HK-2 (cell line): ENCODE measurements at regions not wholly inside any gene's neighbourhood (a gene's known extent, or its start where the extent isn't known, plus 50 kb on each side); places are given as distances from the start of the nearest gene placed in this dataset.
"Not testable (repeated sequence)": the region's sequence is repeated elsewhere in the genome, so short reads cannot be mapped to it uniquely, and the experiment has no call there.

Experiments
- DNase-seq: peaks from one replicate; pipeline ENCODE4 v3.0.0-alpha.2; 2018; ENCODE audit not compliant: unreplicated experiment

DNA sequence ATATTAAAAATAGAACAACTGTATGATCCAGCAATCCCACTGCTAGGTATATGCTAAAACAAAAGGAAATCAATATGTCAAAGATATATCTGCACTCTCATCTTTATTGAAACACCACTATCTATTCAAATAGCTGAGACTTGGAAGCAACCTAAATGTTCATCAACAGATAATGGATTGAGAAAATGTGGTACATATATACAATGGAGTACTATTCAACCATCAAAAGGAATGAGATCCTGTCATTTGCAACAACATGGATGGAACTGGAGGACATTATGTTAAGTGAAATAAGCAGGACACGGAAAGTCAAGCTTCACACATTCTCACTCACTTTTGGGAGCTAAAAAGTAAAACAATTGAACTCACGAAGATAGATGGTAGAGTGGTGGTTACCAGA, 610.1 kb upstream of the SEMA3D start:
- no peak for DNase-seq

DNA sequence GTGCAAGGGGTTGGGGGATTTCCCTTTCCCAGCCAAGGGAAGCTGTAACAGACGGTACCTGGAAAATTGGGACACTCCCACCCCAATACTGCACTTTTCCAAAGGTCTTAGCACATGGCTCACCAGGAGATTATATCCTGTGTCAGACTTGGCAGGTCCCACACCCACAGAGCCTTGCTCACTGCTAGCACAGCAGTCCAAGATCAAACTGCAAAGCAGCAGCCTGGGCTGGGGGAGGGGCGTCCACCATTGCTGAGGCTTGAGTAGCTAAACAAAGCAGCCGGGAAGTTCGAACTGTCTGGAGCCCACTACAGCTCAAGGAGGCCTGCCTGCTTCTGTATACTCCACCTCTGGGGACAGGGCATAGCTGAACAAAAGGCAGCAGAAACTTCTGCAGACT, 604.2 kb upstream of the SEMA3D start:
- DNase-seq = not testable (repeated sequence)

GRCh38 chr7:85781606-85782005, 594.8 kb upstream of the SEMA3D start:
- no peak for DNase-seq

DNA sequence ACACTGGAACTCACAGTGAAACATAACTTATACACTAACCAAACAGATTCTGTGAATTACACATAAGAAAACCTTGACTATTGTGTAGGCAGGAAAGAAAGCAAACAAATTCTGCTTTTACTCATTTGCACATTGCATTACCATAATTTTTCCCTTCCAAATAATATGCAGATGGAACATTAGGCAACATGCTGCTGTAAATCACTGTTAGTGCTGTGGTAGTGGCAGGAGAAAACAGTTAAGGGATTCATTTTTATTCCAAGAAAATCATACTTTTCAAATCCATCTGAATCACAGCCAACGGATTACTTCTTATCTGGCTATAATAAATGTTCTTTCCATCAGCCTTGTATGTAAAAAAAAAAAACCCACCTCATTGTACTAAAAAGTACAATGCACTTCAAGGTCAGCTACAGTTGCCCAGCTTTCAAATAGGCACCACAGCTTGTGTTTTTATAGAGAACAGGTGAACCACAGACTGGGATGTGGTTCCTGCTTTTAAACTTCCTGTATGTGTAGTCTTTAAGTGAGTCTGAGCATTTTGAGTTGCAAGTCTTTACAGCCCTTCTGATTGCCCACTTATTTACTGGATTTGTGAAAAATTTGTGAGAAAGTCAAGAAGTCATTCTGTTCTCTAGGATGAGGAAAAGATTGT, 590.0 kb upstream of the SEMA3D start:
- DNase-seq = no peak

DNA sequence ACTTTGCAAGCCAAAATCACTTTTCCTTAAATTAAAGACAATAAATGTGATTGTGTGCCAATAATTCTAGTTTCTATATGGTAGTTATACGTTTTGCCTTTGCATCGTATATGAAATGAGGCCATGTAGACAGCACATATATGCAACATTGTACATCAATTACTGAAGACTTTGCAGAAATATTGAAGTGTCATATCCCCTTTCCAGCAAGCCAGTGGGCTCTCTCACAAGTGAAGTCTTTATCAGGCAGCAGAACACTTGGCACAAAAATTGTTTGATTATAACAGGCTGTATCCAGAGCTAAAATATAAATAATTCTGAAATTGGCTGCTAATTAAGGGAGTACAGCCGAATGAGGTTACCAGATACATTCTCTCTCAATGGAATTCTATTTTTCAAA, 588.6 kb upstream of the SEMA3D start:
- no peak for DNase-seq

GRCh38 chr7:85774986-85775385, 588.1 kb upstream of the SEMA3D start:
- DNase-seq = no peak

DNA sequence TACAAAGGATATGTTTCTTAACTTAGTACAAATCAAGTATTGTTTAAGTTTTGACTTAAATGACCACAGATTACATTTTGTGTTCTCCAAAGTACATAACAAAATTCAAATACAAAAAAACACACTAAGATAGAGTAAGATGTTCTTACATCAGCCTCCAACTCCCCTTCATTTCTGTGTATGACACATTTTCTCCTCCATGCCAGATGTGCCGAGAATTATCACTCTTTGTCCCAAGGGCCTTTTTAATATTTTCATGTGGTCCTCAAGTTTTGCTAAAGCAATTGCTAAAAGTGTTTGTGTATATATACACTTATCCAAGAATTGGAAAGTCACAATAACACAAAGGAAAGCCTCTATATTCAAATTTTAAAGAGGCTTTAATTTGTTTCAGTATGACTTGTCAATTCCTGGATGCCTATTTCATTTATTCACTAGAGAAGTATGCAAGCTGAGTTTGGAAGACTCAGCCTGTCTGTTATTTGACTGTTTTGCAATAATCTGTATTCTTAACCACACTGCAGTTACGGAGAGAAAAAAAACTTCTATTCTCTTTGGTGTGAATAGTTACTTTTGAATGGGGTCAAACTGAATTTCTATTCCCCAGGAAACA, 586.4 kb upstream of the SEMA3D start:
- no peak for DNase-seq

DNA sequence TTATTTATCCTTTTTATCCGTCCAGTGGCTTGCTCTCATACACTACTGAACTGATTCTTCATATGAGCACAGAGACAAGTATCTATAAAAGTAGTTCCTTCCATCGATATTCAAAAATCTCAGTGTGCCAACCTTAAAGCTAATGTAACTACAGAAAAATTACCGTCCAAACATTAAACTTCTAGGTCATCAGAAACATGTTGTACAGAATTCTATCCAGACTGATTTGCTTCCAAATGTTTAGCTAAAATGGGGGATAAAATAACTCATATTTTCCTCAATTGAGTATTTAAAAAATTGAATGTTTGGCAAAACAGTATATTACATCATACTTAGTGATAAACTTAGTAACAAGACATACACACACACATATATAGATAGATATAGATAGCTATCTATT, 584.7 kb upstream of the SEMA3D start:
- DNase-seq = no peak

DNA sequence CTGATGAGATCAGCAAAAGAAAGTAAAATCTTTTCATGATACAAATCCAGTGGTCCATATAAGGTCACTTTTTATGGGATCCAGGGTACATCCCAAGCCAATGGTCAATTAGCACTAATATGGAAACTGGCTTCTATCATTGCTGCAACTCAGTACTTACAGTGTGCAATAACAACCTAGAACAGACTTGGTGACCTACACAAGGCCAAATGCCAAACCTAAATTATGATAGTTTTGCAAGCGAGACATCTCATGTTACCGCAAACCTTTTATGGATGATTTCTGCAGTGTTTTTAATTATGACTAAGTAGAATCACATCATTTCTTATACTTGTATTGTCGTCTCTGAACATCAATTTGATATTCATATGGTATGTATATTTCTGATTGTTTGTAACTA, 583.5 kb upstream of the SEMA3D start:
- DNase-seq = no peak

GRCh38 chr7:85765698-85766298, 578.9 kb upstream of the SEMA3D start:
- DNase-seq = no peak

GRCh38 chr7:85764034-85764433, 577.2 kb upstream of the SEMA3D start:
- no peak for DNase-seq

DNA sequence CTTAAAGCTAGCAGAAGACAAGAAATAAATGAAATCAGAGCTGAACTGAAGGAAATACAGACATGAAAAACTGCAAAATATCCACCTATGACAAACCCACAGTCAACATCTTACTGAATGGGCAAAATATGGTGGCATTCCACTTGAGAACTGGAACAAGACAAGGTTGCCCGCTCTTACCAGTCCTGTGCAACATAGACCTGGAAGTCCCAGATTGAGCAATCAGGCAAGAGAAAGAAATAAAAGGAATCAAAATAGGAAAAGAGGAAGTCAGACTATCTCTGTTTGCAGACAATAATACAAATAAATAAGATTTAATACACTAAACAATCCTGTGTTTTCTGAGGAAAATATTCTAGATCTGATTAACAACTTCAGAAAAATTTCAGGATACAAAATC, 570.5 kb upstream of the SEMA3D start:
- no peak for DNase-seq

- DNase-seq = peak; percentile 21
Observed at GRCh38 chr7:85750454-85750949, 563.6 kb upstream of the SEMA3D start.

- no peak for DNase-seq
Observed at GRCh38 chr7:85749696-85750453, 563.0 kb upstream of the SEMA3D start.

DNA sequence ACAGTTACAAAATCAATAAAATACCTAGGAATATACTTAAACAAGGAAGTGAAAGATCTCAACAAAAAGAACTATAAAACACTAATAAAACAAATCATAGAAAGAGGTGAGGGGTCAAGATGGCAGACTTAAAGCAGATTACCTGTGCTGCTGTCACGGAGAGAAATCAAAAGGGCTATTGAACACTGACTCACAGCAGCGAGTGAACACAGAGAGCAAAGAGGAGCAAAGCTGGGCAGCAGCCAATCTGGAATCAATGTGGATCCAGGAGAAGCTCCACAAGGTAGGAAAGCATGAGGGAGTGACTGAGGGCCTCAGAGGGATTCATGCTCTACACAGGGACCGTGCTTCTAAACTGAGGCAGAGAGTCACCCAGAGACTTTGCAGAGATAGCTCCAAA, 562.0 kb upstream of the SEMA3D start:
- no peak for DNase-seq

- DNase-seq = no peak
Observed at GRCh38 chr7:85737426-85737825, 550.6 kb upstream of the SEMA3D start.

GRCh38 chr7:85736085-85736484, 549.2 kb upstream of the SEMA3D start:
- no peak for DNase-seq

DNA sequence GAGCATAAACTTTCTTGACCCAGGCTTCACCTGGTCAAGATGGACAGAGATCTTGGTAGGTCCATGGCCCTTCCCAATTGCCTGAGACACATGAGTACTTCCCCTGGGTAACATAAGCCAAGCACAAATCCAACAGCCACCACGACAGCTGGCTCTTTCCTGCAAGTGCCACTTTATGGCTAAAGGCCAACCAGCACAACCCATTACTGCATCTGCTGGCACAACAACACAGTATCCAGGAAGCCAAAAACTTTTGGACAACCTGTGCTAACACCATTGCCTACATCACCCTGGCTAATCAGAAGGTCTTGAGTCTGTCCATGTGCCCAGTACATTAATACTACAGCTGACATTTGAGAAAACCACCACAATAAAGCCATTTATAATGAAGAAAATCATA, 548.0 kb upstream of the SEMA3D start:
- no peak for DNase-seq

- no peak for DNase-seq
Observed at GRCh38 chr7:85733169-85733915, 546.5 kb upstream of the SEMA3D start.

DNA sequence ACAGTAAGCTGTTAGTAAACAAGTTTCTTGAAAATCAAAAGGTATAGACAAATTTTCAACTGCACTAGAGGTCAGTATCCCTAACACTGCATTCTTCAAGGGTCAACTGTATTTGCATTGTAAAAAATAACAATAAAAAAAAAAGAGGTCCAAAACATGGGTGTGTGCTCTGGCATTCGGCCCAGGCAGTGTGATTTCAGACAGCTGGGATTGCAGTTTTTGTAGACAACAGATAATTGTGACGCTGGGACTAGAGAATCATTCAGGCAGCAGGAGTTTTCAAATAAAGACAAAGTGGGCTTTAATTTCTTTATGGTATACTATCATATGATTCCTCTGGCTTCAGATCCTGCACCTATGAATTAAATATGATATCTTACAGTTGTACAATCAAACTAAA, 543.2 kb upstream of the SEMA3D start:
- no peak for DNase-seq

DNA sequence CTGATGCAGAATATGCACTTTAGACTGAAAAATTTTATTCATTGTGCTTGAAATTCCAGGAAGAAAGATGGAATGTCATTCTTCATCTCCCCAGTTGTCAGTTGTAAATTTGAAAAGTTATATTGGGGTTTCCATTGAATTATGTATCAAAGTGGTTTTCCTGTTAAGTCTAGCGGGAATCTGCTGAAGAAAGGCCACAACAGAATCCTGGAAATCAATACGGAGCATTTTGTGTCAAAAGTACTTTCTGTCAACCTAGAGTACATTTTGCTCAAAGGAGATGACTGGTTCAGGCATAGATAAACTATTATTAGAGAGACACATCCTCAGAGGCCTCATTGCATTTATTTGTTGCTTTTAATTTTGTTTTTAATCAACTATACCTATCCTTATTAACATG, 538.2 kb upstream of the SEMA3D start:
- DNase-seq = no peak
